ENCODE measurements at regions not wholly inside any gene's neighbourhood (a gene's known extent, or its start where the extent isn't known, plus 50 kb on each side); places are given as distances from the start of the nearest gene placed in this dataset.

DNA sequence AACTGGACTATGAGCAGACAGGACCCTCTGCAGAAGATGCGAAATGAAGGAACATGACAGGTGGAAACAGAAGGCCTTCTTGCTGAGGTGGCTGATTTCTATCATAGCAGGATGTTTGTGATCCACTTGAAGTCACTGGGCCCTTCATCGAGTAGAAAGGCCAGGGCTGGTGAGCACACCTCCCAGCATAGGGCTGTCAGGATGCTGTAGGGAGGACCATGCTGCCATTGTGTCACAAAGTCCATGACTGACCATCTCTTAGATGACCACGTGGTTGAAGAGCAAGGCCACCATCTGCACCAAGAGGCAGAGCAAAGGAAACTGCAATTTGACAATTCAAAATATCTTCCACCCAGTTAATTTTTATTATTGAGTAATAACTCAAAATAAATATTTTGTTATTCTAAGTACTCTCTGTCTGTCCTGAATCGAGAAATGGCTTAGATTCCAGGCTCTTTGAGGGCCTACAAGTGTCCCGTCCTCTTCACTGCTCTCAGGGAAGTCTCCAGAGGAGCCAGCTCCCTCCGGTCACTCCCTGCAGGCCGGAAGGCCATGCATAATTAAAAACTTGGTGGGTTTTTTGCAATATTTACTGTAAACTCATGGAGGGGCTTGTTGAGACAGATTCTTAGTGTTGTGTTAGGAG lies 249.3 kb upstream of the ZMIZ1 start:
- no peak for TF ChIP-seq EZH2 (IDR thresholded peaks at IDR 0.05; ENCODE audit: low read depth)
- TF ChIP-seq, protein P1, sequence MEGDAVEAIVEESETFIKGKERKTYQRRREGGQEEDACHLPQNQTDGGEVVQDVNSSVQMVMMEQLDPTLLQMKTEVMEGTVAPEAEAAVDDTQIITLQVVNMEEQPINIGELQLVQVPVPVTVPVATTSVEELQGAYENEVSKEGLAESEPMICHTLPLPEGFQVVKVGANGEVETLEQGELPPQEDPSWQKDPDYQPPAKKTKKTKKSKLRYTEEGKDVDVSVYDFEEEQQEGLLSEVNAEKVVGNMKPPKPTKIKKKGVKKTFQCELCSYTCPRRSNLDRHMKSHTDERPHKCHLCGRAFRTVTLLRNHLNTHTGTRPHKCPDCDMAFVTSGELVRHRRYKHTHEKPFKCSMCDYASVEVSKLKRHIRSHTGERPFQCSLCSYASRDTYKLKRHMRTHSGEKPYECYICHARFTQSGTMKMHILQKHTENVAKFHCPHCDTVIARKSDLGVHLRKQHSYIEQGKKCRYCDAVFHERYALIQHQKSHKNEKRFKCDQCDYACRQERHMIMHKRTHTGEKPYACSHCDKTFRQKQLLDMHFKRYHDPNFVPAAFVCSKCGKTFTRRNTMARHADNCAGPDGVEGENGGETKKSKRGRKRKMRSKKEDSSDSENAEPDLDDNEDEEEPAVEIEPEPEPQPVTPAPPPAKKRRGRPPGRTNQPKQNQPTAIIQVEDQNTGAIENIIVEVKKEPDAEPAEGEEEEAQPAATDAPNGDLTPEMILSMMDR (conservative IDR thresholded peaks at IDR 0.05): no peak

Data from PC-9 (cell line).